ENCODE measurements at regions not wholly inside any gene's neighbourhood (a gene's known extent, or its start where the extent isn't known, plus 50 kb on each side); places are given as distances from the start of the nearest gene placed in this dataset.
"Not testable (repeated sequence)": the region's sequence is repeated elsewhere in the genome, so short reads cannot be mapped to it uniquely, and the experiment has no call there.

DNA sequence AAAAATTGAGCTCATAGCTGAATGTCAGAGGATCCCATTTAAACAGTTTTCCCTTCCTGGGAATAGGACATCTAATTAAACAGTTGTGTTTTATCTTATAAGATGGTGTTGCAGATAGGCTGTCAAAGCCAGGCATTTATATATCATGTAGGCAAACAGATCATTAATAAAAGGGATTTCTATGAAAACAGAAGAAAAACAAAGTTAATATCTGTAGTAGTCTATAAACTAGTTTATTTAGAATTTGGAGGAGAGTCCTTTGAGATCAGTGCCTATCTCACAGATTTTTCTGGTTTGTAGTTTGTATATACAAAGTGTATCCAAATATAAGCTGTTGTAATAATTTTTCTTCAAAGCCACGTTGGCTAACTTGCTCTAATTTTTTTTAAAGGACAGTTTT lies 1738.2 kb upstream of the PIK3C3 start:
- no peak for DNase-seq
- H3K9me3 ChIP-seq: no peaks in the 10 kb centered on the region
- H3K36me3 ChIP-seq: no peaks in the 10 kb centered on the region
- H3K4me3 ChIP-seq: no peak overlapping the region
- no peaks in the 10 kb centered on the region for H3K27me3 ChIP-seq

DNA sequence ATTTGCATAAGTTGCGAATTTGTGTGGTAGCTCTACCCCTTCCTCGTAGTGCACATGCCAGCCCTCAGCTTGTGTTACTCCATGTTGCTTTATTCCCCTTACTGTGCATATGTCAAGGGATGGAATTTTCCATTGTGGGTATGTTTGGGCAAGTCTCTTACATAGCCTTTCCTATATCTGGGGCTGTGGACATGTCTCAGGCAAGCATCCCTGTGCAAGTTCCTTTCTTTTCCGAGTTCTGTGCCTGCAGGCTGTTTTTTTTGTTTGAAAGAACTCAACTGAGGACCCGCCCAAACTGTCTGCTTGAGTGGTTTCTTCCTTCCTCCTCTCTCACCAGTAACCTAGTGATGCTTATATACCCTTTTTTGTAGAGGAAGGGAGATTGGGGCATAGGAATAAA lies 1739.1 kb upstream of the PIK3C3 start:
- Histone ChIP-seq H3K9me3 (no peaks in the 10 kb centered on the region), H3K27me3 (no peaks in the 10 kb centered on the region), H3K4me3 (no peak overlapping the region), H3K36me3 (no peaks in the 10 kb centered on the region)
- no peak for DNase-seq

DNA sequence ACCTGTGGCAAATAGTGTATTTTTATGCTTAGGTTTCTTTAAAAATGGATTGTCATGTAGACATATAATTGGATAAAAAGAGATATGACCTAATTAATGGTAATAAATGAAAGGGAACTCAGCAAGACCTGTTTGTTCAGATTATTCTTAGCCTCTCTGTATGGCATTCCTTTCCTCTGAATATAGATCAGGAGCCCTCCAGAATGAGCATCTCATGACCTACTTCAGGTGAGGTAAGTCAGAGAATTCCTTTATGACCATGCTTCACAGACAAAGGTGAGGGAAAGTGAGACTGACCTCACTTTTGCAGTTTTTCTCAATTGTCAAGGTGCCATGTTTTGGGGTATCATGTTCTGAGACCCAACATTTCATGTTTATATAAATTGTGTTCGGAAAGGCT lies 1744.3 kb upstream of the PIK3C3 start:
- no peaks in the 10 kb centered on the region for H3K27me3 ChIP-seq
- DNase-seq: no peak
- no peaks in the 10 kb centered on the region for H3K9me3 ChIP-seq
- H3K36me3 ChIP-seq: no peaks in the 10 kb centered on the region
- no peak overlapping the region for H3K4me3 ChIP-seq

DNA sequence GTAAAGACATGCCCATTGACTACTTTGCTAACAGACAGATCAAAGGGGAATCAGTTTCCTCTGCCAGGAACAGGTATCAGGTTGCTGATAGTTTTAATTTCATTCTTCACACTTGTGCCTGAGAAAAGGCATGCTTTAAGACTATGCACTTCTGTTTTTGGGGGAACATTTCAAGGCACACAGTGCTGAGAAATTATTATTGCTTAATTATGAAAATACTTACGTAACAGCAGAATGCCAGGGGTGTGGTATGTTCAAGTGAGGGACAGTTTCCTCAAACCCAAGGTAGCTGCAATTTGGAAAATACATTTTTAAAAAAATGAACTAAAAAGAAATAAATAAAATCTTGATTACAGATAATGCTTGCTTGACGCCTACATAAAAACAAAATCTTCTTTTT lies 1746.1 kb upstream of the PIK3C3 start:
- Histone ChIP-seq H3K36me3 (no peaks in the 10 kb centered on the region), H3K4me3 (no peak overlapping the region), H3K9me3 (no peaks in the 10 kb centered on the region), H3K27me3 (no peaks in the 10 kb centered on the region)
- DNase-seq: no peak

DNA sequence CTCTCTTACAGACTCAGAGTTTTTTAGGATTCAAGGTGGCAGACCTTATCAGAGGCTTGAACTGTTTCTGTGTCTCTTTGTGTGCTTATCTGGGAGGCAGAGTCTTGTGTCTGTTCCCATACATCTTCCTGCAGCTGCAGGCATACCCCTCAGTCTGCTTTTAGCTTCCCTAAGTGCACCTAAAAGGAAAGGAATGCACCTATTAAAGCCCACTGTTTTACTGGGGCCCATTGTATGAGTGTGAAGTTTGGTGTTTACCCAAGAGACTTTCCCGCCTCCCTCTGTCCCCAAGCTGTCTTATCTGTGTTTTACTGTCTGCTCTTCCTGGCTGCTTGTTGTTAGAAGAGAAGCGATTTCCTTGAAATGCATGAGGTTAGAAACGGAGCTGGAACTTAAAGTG lies 1757.3 kb upstream of the PIK3C3 start:
- no peak for DNase-seq
- no peaks in the 10 kb centered on the region for H3K9me3 ChIP-seq
- H3K36me3 ChIP-seq: no peaks in the 10 kb centered on the region
- H3K4me3 ChIP-seq: no peak overlapping the region
- H3K27me3 ChIP-seq: no peaks in the 10 kb centered on the region

DNA sequence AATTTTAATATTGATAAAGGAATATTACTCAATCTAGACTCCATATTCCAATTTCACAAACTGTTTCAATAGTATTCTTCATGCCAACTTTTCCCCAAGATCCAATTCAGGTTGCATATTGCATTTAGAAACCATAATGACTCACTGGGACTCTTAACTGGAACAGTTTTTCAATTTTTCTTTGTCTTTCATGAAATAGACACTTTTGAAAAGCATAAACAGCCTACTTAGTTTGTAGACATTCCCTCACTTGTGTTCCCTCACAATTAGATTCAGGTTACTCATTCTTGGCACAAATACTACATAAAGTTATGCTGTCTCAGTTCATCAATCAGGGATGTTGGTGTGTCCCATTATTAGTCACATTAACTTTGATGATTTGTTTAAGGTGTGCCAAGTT lies 1768.4 kb upstream of the PIK3C3 start:
- Histone ChIP-seq H3K9me3 (no peaks in the 10 kb centered on the region; the same call in 1 of the 2 replicates), H3K4me3 (no peak overlapping the region), H3K36me3 (no peaks in the 10 kb centered on the region), H3K27me3 (no peaks in the 10 kb centered on the region)
- DNase-seq: no peak

DNA sequence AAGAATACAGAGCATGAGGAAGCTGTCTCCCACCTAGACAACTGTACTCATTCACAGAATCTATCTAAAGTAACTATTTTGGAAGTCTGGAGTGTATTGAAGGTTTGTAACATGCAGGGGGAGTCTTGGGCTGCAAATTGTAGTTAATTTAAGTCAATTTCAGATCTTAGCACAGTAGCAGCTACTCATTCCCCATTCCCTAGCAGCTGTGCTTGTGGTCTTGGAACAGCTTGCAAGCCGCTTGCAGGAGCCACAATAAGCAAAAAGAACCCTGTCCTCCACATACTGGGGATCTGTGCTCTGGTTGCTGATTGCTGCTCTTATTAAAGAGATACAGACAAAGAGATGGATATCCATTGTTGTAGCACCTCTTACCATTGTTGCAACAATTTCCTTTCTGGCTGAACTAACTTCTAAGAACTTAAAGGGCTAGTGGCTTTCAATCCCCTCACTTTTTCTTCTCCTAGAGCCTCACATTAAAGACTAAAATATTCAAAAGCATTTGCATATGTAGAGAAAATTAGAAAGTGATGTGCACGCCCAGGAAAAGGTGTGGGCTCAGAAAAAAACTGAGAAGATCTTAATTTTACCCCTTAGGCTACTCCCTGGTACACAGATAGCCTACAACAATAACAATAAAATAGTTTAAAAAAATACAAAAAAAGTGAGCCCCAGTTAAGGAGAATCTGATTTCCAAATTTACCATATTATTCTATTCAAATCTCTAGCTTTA lies 1775.1 kb upstream of the PIK3C3 start:
- DNase-seq: no peak
- no peaks in the 10 kb centered on the region; the same call in 1 of the 2 replicates for H3K9me3 ChIP-seq
- no peaks in the 10 kb centered on the region for H3K36me3 ChIP-seq
- no peaks in the 10 kb centered on the region for H3K27me3 ChIP-seq
- no peak overlapping the region for H3K4me3 ChIP-seq

DNA sequence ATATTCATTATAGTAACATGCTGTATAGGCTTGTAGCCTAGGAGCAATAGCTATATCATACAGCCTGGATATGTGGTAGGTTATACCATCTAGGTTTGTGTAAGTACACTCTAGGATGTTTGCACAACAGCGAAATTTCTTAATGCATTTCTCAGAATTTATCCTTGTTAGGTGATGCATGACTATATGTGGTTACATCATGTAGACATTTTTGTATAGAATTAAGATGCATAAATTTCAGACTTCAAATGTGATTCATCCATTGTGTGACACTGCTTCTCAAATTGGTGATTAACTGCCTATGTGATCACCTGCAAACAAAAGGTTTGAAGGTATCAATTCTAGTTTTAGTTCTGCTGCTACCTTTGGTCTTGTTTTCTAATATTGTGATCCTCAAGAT lies 1787.0 kb upstream of the PIK3C3 start:
- H3K27me3 ChIP-seq: no peaks in the 10 kb centered on the region

DNA sequence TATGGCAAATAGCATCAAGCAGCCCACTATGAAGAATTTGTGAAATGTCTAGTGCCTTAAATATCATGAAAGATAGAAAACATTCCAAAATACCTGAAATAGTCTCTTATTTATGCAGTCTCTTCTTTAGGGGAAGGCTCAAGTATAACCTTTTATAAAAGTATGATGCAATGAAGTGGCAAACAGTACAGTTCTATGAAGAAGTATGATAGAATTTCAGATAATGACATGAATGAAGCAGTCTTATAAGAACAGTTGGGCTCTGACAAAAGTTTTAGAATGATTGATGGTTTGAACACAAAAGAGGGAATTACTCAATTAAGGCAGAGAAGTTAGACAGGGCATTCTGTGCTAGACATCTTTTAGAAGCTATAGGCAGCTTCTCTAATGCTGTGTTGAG lies 1791.8 kb upstream of the PIK3C3 start:
- no peak for DNase-seq
- H3K36me3 ChIP-seq: no peaks in the 10 kb centered on the region
- no peak overlapping the region for H3K4me3 ChIP-seq
- H3K9me3 ChIP-seq: no peaks in the 10 kb centered on the region
- H3K27me3 ChIP-seq: no peaks in the 10 kb centered on the region

More for the DNA sequence above, 1787.0 kb upstream of the PIK3C3 start:
- DNase-seq: no peak
- Histone ChIP-seq H3K9me3 (no peaks in the 10 kb centered on the region), H3K4me3 (no peak overlapping the region), H3K36me3 (no peaks in the 10 kb centered on the region)

DNA sequence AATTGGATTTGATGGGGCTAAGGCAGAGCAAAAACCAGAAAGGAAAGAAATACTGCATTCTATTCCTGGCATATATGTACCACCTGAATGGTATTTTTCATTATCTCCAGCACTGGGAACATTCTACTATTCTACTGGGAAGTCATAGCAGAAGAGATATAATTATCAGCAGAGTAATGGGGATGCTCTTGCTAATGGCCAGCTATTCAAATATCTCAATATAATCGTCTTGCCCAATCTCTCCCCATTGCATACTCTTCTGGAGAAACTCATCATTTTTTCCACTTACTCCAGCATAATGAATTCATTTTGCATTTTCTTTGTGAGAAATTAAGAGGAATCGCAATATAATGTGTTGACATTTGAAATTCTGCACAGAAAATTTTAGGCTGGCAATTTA lies 1794.7 kb upstream of the PIK3C3 start:
- no peaks in the 10 kb centered on the region for H3K36me3 ChIP-seq
- H3K9me3 ChIP-seq: no peaks in the 10 kb centered on the region
- DNase-seq: no peak
- H3K4me3 ChIP-seq: no peak overlapping the region
- no peaks in the 10 kb centered on the region for H3K27me3 ChIP-seq

DNA sequence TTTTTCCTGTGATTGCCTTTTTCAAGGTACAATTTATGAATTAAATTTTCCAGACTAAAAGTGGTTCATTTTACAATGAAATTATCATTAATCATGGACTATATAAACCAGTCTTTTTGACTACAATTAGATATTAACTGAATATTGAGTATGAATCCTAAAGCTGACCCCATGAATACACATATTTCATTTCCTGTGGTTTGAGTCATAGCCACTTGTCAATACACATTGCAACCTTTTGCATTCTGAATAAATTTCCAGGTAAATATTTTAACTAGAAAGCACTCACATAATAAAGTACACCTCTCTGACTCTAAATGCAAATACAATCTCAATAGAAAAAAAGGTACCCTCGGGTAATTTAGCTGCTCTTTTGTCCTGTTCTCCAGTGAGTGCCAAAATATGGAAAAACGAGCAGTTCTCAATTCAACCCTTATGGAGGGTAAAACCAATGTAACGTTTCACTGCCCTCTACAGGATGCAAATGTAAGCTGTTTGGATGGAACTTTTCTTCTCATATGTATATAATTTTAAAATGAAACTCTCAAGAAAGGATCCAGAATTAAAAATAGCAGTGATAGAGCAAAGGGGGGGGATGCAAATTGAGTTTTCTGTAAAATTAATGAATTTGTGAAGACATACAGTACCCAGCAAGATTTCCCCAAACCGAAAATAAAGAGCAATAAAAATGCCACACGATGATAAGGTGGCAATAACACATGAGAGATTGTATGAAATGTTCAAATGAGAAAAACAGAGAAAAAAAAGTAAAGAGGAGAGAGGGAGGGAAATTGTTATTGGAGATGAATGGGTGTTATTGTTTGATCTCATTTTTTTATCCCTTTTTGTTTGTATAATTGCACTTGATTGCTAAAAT lies 1795.7 kb upstream of the PIK3C3 start:
- Histone ChIP-seq H3K4me3 (0 out of 2 replicates have a peak overlapping the region, but pooled peaks have one; percentile 11), H3K9me3 (no peaks in the 10 kb centered on the region), H3K36me3 (no peaks in the 10 kb centered on the region), H3K27me3 (no peaks in the 10 kb centered on the region)
- no peak for DNase-seq

DNA sequence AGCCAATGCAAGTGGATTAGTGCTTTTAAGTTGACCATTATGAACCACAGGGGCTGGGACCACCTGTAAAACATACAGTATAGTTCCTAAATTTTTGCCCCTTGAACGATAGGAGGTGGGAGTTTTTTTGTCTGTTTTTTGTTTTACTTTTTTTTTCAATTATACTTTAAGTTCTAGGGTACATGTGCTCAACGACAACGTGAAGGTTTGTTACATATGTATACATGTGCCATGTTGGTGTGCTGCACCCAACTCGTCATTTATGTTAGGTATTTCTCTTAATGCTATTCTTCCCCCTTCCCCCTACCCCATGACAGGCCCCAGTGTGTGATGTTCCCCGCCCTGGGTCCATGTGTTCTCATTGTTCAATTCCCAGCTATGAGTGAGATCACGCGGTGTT lies 1797.9 kb upstream of the PIK3C3 start:
- Histone ChIP-seq H3K27me3 (no peaks in the 10 kb centered on the region), H3K9me3 (no peaks in the 10 kb centered on the region), H3K4me3 (no peak overlapping the region), H3K36me3 (no peaks in the 10 kb centered on the region)
- no peak for DNase-seq

DNA sequence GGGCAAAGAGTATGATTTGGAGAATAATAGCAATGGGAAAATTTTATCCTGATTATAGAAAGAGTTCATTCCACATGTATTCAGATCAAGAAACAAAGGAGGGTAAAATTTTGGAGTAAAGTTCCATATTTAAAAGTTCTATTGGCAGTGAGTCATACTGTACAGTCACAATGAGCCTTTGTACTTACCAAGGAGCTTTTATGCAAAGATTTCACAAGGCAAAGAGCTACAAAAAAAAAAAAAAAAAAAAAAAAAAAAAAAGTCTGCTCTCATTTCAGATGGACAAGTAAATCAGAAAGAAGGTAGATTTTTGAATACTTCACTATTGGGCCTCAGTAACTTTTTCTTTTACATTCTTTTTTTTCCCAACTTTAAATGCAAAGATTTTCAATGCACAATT lies 1802.2 kb upstream of the PIK3C3 start:
- H3K9me3 ChIP-seq: no peaks in the 10 kb centered on the region
- DNase-seq: no peak
- no peaks in the 10 kb centered on the region for H3K36me3 ChIP-seq
- no peak overlapping the region for H3K4me3 ChIP-seq
- no peaks in the 10 kb centered on the region for H3K27me3 ChIP-seq

DNA sequence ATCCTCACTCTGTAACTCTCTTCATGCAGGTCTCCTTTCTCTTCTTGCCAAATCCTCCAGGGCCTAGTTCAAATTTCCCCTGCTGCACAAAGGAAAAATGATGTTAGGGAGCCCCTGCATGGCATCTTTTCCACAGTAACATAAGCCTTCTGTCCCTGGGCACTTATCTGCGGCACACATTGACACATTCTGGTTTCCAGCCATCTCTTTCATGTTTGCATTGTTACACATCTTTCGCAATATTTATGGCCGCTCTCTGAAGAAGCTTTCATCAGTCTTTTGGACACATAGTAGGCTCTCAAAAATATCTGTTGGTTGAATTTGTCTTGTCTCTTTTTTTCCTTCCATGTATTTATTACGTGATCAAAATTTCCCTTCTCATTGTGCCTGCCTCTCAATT lies 1806.1 kb upstream of the PIK3C3 start:
- no peak overlapping the region for H3K4me3 ChIP-seq
- no peak for DNase-seq
- no peaks in the 10 kb centered on the region for H3K9me3 ChIP-seq
- no peaks in the 10 kb centered on the region for H3K36me3 ChIP-seq
- H3K27me3 ChIP-seq: no peaks in the 10 kb centered on the region

DNA sequence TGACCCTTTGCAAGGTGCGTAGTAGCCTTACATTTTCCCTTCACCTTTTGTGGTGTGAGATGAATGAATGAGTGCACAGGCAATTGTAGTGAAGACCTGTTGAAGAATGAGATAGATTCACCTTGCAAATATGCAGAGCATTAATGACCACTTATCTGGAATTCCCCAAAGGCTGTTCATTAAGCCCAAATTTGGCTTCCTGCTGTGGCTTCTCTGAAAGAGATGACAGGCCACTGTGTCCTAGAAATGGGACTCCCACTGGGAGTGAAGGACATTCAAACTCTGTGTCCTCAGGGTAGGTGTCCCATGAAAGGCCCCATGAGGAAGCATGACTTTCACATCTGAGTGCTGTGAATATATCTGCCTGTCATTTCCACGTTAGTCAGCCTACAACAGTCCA lies 1821.8 kb upstream of the PIK3C3 start:
- Histone ChIP-seq H3K27me3 (no peaks in the 10 kb centered on the region), H3K9me3 (no peaks in the 10 kb centered on the region), H3K4me3 (no peak overlapping the region), H3K36me3 (no peaks in the 10 kb centered on the region)
- no peak for DNase-seq

DNA sequence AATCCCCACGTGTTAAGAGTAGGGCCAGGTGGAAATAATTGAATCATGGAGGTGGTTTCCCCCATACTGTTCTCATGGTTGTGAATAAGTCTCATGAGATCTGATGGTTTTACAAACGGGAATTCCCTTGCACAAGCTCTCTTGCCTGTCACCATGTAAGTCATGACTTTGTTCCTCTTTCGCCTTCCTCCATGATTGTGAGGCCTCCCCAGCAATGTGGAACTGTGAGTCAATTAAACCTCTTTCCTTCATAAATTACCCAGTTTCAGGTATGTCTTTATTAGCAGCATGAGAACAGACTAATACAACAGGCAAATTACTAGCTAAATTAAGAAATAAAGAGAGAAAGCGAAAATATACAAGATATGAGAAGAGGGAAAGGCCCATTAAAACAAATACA lies 1822.6 kb upstream of the PIK3C3 start:
- not testable (repeated sequence) for H3K9me3 ChIP-seq, H3K36me3 ChIP-seq, DNase-seq, H3K4me3 ChIP-seq, H3K27me3 ChIP-seq

DNA sequence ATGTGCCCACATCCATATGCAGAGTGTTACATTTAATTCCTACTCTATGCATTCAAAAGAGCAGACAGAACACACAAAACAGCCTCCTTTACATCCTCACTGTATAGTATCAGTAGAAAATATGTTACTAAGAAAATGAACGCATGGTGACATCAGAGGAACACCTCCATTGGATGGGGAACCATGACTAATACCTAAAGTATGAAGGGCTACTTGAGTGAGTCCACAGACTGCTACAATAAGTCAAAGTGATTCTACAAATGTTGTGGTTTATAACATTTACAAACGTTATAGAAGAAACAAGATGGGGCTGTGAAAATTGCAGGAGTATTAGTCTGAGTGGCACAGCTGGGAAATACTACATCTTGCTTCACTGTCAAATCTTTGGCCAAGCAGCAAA lies 1830.9 kb upstream of the PIK3C3 start:
- H3K4me3 ChIP-seq: no peak overlapping the region
- no peaks in the 10 kb centered on the region for H3K27me3 ChIP-seq
- no peaks in the 10 kb centered on the region for H3K36me3 ChIP-seq
- DNase-seq: no peak
- no peaks in the 10 kb centered on the region for H3K9me3 ChIP-seq

Measured in MG63 (cell line).